ENCODE measurements at regions not wholly inside any gene's neighbourhood (a gene's known extent, or its start where the extent isn't known, plus 50 kb on each side); places are given as distances from the start of the nearest gene placed in this dataset.

DNA sequence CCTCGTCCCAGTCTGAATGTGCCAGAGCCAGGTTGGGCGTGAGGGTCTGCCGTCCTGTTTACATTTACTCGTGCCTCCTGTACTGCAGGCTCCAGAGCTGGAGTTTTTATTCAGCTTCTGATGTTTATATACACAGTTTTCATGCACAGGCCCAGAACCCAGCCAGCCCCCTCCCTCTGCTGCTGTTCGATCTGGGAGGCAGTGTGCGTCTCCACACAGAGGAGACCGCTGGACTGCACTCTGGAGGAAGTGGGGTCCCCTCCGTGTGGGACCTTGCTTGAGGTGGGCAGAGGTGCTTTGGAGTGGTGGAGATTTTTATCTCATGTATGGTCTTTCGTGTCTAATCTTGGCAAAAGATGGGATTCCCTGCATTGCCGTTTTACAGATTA, 90.6 kb downstream of the GLI2 start:
- TF ChIP-seq POLR2A (IDR thresholded peaks at IDR 0.05; ENCODE audit: extremely low read depth, insufficient read length) (no peak), MYC (IDR thresholded peaks at IDR 0.05; ENCODE audit: low read depth, low read length) (no peak)
- TF ChIP-seq, protein P1, sequence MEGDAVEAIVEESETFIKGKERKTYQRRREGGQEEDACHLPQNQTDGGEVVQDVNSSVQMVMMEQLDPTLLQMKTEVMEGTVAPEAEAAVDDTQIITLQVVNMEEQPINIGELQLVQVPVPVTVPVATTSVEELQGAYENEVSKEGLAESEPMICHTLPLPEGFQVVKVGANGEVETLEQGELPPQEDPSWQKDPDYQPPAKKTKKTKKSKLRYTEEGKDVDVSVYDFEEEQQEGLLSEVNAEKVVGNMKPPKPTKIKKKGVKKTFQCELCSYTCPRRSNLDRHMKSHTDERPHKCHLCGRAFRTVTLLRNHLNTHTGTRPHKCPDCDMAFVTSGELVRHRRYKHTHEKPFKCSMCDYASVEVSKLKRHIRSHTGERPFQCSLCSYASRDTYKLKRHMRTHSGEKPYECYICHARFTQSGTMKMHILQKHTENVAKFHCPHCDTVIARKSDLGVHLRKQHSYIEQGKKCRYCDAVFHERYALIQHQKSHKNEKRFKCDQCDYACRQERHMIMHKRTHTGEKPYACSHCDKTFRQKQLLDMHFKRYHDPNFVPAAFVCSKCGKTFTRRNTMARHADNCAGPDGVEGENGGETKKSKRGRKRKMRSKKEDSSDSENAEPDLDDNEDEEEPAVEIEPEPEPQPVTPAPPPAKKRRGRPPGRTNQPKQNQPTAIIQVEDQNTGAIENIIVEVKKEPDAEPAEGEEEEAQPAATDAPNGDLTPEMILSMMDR (IDR thresholded peaks at IDR 0.05; ENCODE audit: low read depth, low read length) = no peak
- TF ChIP-seq, protein P2, sequence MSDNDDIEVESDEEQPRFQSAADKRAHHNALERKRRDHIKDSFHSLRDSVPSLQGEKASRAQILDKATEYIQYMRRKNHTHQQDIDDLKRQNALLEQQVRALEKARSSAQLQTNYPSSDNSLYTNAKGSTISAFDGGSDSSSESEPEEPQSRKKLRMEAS (IDR thresholded peaks at IDR 0.05; ENCODE audit: low read depth, low read length) = no peak
- DNase-seq (ENCODE audit: low read depth) = no peak
- no peak overlapping the region for H3K4me3 ChIP-seq (ENCODE audit: low read depth, low read length)

DNA sequence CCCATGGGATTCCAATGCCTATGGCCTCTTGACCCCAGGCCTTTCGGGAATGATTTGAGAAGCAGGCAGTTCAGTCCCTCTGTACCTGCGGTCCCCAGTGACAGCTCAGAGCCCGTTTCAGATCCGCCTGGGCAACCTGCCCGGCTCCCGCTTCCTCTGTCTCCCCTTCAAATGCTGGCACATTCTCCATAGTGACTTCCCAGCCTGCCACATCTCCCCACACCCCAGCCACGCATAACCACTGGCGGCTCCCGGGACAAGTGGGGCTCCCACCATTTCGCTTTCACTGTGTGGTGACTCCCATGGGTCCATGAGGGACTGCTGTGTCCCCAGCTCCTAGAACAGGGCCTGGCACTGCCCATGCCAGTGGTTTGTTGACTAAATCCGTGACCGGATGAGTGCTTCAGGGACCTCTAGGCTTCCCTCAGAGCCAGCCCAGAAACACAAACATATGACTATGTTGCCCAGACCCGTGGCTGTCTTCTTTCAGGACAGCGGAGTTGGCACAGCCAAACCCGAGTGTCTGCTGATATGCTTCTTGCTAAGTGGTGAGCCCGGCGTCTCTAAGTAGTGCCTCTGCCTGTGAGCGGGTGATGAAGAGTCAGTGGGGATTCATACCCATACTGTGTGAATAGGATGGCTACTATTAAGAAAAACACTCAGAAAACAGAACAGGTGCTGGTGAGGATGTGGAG, 91.2 kb downstream of the GLI2 start:
- TF ChIP-seq, protein P2 (IDR thresholded peaks at IDR 0.05; ENCODE audit: low read depth, low read length) = no peak
- no peak for DNase-seq (ENCODE audit: low read depth)
- H3K4me3 ChIP-seq (ENCODE audit: low read depth, low read length) = no peak overlapping the region

DNA sequence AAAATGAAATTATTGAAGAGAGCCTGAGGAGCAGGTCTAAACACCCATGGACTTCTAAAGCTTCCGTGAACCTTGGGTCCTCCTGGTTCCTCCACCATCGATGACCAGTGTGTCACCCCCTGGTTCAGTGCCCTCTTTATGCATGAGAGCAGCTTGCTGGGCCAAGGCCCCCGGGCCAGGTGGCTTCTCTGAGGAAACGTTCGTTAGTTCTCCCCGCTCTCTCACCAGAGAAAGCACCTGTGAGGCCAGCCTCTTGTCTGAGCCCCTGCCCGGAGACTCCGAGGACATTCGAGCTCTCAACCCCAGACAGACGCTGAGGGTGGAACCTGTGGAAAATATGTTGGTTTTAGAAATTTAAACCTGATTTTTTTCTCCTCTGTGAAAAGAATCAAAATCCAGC, 92.4 kb downstream of the GLI2 start:
- DNase-seq (ENCODE audit: low read depth) = no peak
- no peak for TF ChIP-seq MYC (IDR thresholded peaks at IDR 0.05; ENCODE audit: low read depth, low read length)
- H3K4me3 ChIP-seq (ENCODE audit: low read depth, low read length) = no peak overlapping the region

DNA sequence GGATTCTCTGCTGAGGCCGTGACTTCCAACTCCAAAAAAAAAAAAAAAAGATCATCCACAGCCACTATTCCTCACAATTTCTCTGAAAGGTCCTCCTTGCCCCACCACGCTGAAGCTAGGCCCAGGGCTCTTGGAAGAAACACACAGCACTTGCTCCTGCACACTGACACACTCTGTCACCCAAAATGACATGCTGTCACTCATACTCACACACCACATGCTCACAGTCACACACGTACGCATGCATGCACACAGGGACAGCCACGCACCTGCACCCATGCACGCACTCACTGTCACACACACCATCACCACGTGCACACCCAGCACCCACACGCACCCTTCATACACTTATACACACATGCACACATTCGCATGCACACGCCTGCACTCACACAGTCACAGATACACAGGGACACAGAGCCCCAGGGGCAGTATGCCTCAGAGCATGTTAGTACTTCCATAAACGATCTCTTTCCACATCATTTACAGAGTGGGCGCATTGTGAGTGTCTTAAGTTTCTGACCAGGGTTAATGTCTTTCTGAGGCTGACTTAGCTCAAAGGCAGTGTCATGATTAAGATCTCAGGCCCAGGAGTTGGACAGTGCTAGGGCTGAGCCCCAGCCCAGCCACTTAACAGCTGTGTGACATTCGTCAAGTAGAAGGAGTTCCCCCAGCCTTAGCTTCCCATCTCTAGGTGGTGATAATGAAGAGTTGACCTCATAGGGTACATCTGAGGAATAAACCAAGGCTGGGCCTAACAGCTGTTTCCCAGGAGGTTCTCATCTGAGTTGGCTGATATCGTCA, 93.4 kb downstream of the GLI2 start:
- no peak overlapping the region for H3K4me3 ChIP-seq (ENCODE audit: low read depth, low read length)
- TF ChIP-seq, protein P1 (IDR thresholded peaks at IDR 0.05; ENCODE audit: low read depth, low read length) = no peak
- TF ChIP-seq POLR2A (IDR thresholded peaks at IDR 0.05; ENCODE audit: extremely low read depth, insufficient read length) = no peak
- no peak for DNase-seq (ENCODE audit: low read depth)

DNA sequence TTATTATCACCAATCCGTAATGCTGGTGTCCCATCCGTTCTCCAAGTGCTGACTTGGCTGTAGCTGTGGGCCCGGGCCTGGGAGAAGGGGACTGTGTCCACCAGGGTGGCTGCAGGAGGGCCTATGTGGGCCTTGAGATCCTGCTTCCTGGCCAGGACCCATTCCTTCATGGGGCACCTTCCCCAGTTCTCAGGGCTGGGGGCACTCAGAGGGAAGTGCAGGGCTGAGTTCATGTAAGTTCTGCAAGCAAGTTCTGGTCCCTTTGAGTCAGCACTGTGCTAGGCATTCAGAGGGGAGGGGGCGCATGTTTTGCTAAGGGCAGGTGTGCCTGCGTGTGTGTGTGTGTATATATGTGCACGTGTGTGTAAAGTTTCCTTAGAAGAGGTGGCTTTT, 94.0 kb downstream of the GLI2 start:
- no peak overlapping the region for H3K4me3 ChIP-seq (ENCODE audit: low read depth, low read length)
- DNase-seq (ENCODE audit: low read depth) = no peak
- TF ChIP-seq, protein P2 (IDR thresholded peaks at IDR 0.05; ENCODE audit: low read depth, low read length) = no peak

DNA sequence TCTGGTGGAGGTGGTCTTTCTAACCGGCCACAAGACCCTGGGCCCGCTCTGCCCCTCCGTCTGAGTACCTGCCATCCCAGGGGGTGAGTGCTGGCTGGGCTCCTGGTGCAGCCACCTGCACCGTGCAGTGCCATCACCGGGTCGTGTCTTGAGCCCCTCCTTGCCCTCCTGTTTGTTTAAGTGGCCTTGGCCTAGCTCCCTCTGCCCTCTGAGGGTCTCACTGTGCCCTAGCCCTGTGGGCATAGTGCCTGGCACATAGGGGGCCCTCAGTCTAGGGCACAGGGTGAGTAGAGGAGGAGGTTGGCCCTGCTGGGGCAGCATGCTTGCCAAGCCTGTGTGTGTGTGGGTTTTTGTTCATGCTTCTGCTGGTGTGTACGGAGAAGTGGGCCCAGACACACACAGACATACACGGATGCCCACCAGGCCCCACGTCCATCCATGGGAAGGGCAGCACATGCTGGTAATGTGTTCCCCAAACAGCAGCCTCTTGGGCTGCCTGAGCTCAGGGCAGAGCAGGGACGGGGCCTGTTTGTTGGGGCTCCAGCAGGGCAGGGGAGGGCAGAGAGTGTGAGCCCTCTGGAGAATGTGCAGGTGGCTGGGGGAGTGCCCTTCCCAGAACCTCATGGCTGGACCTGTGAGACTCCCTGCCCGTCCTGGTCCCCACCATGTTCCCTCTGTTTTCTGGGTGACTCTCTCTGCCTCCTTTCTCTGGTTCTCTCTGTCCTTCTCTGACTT, 94.6 kb downstream of the GLI2 start:
- no peak for DNase-seq (ENCODE audit: low read depth)
- H3K4me3 ChIP-seq (ENCODE audit: low read depth, low read length) = no peak overlapping the region
- TF ChIP-seq, protein P2 (IDR thresholded peaks at IDR 0.05; ENCODE audit: low read depth, low read length) = no peak
- TF ChIP-seq, protein P1 (IDR thresholded peaks at IDR 0.05; ENCODE audit: low read depth, low read length) = no peak
- TF ChIP-seq POLR2A (IDR thresholded peaks at IDR 0.05; ENCODE audit: extremely low read depth, insufficient read length) = no peak
- TF ChIP-seq MYC (IDR thresholded peaks at IDR 0.05; ENCODE audit: low read depth, low read length) = no peak

DNA sequence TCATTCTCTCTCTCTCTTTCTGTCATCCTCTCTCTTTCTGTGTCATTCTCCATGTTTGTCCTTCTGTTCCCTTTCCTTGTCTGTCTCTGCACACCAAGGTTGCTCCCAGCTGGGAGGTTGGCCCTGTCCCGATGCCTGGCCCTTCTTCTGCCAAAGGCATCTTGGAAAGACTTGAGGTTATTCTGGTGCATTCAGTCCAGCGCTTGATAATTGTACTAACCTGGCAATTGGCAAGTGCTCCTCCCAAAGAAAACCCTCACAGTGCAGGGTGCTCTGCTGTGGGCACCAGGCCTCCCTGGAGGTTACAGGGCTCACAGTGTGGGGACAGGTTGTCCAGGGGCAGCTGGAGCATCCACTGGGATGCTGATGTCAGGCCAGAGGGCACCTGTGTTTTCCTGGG, 95.4 kb downstream of the GLI2 start:
- no peak for TF ChIP-seq MYC (IDR thresholded peaks at IDR 0.05; ENCODE audit: low read depth, low read length)
- TF ChIP-seq POLR2A (IDR thresholded peaks at IDR 0.05; ENCODE audit: extremely low read depth, insufficient read length) = no peak
- TF ChIP-seq, protein P2 (IDR thresholded peaks at IDR 0.05; ENCODE audit: low read depth, low read length) = no peak
- TF ChIP-seq, protein P1 (IDR thresholded peaks at IDR 0.05; ENCODE audit: low read depth, low read length) = no peak
- DNase-seq (ENCODE audit: low read depth) = no peak
- H3K4me3 ChIP-seq (ENCODE audit: low read depth, low read length) = no peak overlapping the region

Measured in NB4 (cell line).